ENCODE measurements at regions not wholly inside any gene's neighbourhood (a gene's known extent, or its start where the extent isn't known, plus 50 kb on each side); places are given as distances from the start of the nearest gene placed in this dataset.

DNA sequence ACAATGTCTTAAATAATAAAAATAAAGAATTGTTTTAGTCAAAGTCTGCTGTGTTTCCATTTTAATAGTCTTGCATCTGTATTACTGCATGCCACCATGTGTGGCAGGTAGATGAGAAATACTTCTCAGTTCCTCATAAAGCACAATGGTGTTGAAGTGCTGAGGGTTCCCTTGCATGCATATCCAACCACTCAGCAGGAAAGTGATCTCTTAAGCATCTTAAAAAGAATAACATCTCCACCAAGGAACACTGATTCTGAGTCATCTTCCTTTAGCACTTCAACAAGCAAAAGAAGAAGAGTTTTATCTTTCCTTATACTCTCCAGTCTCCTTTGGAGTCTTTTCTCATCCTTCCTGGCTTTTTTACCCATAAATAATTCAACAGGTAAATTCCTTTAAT lies 602.0 kb downstream of the TBL1XR1 start:
- no peaks in the 10 kb centered on the region for H3K4me1 Mint-ChIP-seq
- Histone ChIP-seq H3K36me3 (replicated peaks in 1 of 2; ENCODE audit: control insufficient read depth in 1 of 2, insufficient read depth in 2 of 2, low read length in 2 of 2) (no peaks in the 10 kb centered on the region), H2AFZ (ENCODE audit: insufficient read depth, low read depth, low read length, poor library complexity, severe bottlenecking) (no peak overlapping the region), H3K79me2 (ENCODE audit: insufficient read depth, low read length) (no peaks in the 10 kb centered on the region), H3K27ac (ENCODE audit: low read depth in 1 of 2, low read length in 2 of 2) (no peak overlapping the region), H4K20me1 (ENCODE audit: insufficient read depth, low read length) (no peaks in the 10 kb centered on the region), H3K9ac (ENCODE audit: insufficient read depth, low read length, poor library complexity, severe bottlenecking) (no peak overlapping the region), H3K4me3 (replicated peaks in 1 of 3; ENCODE audit: low read depth in 2 of 3, low read length in 3 of 3) (no peak overlapping the region), H3K4me2 (replicated peaks; ENCODE audit: extremely low read depth, low read length, poor library complexity, severe bottlenecking) (no peak overlapping the region), H3K4me1 (ENCODE audit: control insufficient read depth in 1 of 2, insufficient read depth in 2 of 2, low read length in 2 of 2) (no peaks in the 10 kb centered on the region), H3K27me3 (ENCODE audit: control insufficient read depth in 2 of 2, insufficient read depth in 2 of 2, low read length in 2 of 2) (no peaks in the 10 kb centered on the region), H3K9me3 (replicated peaks in 1 of 2; ENCODE audit: control insufficient read depth in 1 of 2, insufficient read depth in 1 of 2, low read length in 2 of 2) (no peaks in the 10 kb centered on the region)
- no peak overlapping the region for H3K4me3 Mint-ChIP-seq
- no peak overlapping the region for H3K27ac Mint-ChIP-seq
- no peak for DNase-seq
- TF ChIP-seq CTCF (IDR thresholded peaks at IDR 0.05), result no peak
- intact Hi-C loops (cut with micrococcal nuclease), result no loop called here
- no peaks in the 10 kb centered on the region for H3K27me3 Mint-ChIP-seq (ENCODE audit: low read depth in 3 of 3)
- peaks cover 2 to 6% (median 2%) of the 10 kb centered on the region in 7 donors for H3K9me3 Mint-ChIP-seq
- no peaks in the 10 kb centered on the region for H3K36me3 Mint-ChIP-seq

- no peaks in the 10 kb centered on the region for H3K9me3 ChIP-seq (replicated peaks in 1 of 2; ENCODE audit: control insufficient read depth in 1 of 2, insufficient read depth in 1 of 2, low read length in 2 of 2)
- no peak overlapping the region for H3K27ac ChIP-seq (ENCODE audit: low read depth in 1 of 2, low read length in 2 of 2)
- no peaks in the 10 kb centered on the region for H3K4me1 ChIP-seq (ENCODE audit: control insufficient read depth in 1 of 2, insufficient read depth in 2 of 2, low read length in 2 of 2)
- H3K27me3 Mint-ChIP-seq (ENCODE audit: low read depth in 3 of 3), result no peaks in the 10 kb centered on the region
- H3K79me2 ChIP-seq (ENCODE audit: insufficient read depth, low read length), result no peaks in the 10 kb centered on the region
- TF ChIP-seq CTCF (IDR thresholded peaks at IDR 0.05), result no peak
- intact Hi-C loops (cut with micrococcal nuclease), result no loop called here
- H2AFZ ChIP-seq (ENCODE audit: insufficient read depth, low read depth, low read length, poor library complexity, severe bottlenecking), result no peak overlapping the region
- H3K9me3 Mint-ChIP-seq, result peaks cover 0 to 2% (median 0%) of the 10 kb centered on the region in 7 donors
- no peaks in the 10 kb centered on the region for H4K20me1 ChIP-seq (ENCODE audit: insufficient read depth, low read length)
- no peaks in the 10 kb centered on the region for H3K36me3 Mint-ChIP-seq
- WGBS (ENCODE audit: insufficient coverage), result 100% methylated on average over 1 of the region's 1 CpG
- H3K36me3 ChIP-seq (replicated peaks in 1 of 2; ENCODE audit: control insufficient read depth in 1 of 2, insufficient read depth in 2 of 2, low read length in 2 of 2), result no peaks in the 10 kb centered on the region
- no peak overlapping the region for H3K4me3 ChIP-seq (replicated peaks in 1 of 3; ENCODE audit: low read depth in 2 of 3, low read length in 3 of 3)
- no peak overlapping the region for H3K9ac ChIP-seq (ENCODE audit: insufficient read depth, low read length, poor library complexity, severe bottlenecking)
- H3K4me1 Mint-ChIP-seq, result no peaks in the 10 kb centered on the region
- H3K27me3 ChIP-seq (ENCODE audit: control insufficient read depth in 2 of 2, insufficient read depth in 2 of 2, low read length in 2 of 2), result no peaks in the 10 kb centered on the region
- no peak for DNase-seq
- no peak overlapping the region for H3K4me2 ChIP-seq (replicated peaks; ENCODE audit: extremely low read depth, low read length, poor library complexity, severe bottlenecking)
- H3K27ac Mint-ChIP-seq, result no peak overlapping the region
- H3K4me3 Mint-ChIP-seq, result no peak overlapping the region
Measured at GRCh38 chr3:176590722-176591121, 606.6 kb downstream of the TBL1XR1 start.
